Kidney epithelial cell (primary cell): ENCODE measurements at regions not wholly inside any gene's neighbourhood (a gene's known extent, or its start where the extent isn't known, plus 50 kb on each side); places are given as distances from the start of the nearest gene placed in this dataset.

Source experiments
- DNase-seq: peaks from one replicate; pipeline ENCODE4 v3.0.0-alpha.2; 2010; ENCODE audit warnings: low read depth
- H3K27me3 ChIP-seq: 2 replicates; pipeline ENCODE4 v1.6.0; 2011; ENCODE audit warnings: low read length; ENCODE audit not compliant: control insufficient read depth, insufficient read depth
- H3K36me3 ChIP-seq: 2 replicates; pipeline ENCODE4 v1.5.1; 2011; ENCODE audit warnings: low read length; ENCODE audit not compliant: control insufficient read depth, insufficient read depth
- H3K4me3 ChIP-seq: 2 replicates; pipeline ENCODE4 v1.5.1; 2011; ENCODE audit warnings: low read depth, mild to moderate bottlenecking, control low read depth, low read length
- CTCF ChIP-seq: IDR thresholded peaks from 2 replicates; pipeline ENCODE4 v1.5.1; 2011; ENCODE audit warnings: mild to moderate bottlenecking, moderate library complexity, low read length, control low read depth, inconsistent platforms; ENCODE audit not compliant: insufficient read depth, poor library complexity, severe bottlenecking

GRCh38 chr5:92527311-92528078 lies 1053.5 kb downstream of the NR2F1-AS1 start:
- Histone ChIP-seq H3K27me3 (no peaks in the 10 kb centered on the region), H3K36me3 (no peaks in the 10 kb centered on the region), H3K4me3 (no peak overlapping the region)
- DNase-seq, result no peak
- no peak for TF ChIP-seq CTCF

GRCh38 chr5:92525131-92525530 lies 1055.9 kb downstream of the NR2F1-AS1 start:
- H3K36me3 ChIP-seq, result no peaks in the 10 kb centered on the region
- no peak for DNase-seq
- H3K4me3 ChIP-seq, result no peak overlapping the region
- no peaks in the 10 kb centered on the region for H3K27me3 ChIP-seq
- TF ChIP-seq CTCF, result no peak

- Histone ChIP-seq H3K36me3 (no peaks in the 10 kb centered on the region), H3K27me3 (no peaks in the 10 kb centered on the region), H3K4me3 (no peak overlapping the region)
- TF ChIP-seq CTCF, result no peak
- DNase-seq, result no peak
Measured at GRCh38 chr5:92519811-92520632, 1061.0 kb downstream of the NR2F1-AS1 start.

GRCh38 chr5:92518318-92518904 lies 1062.6 kb downstream of the NR2F1-AS1 start:
- DNase-seq, result no peak
- TF ChIP-seq CTCF, result peak; percentile 65
- Histone ChIP-seq H3K27me3 (no peaks in the 10 kb centered on the region), H3K4me3 (no peak overlapping the region), H3K36me3 (no peaks in the 10 kb centered on the region)

GRCh38 chr5:92514896-92515295 lies 1066.1 kb downstream of the NR2F1-AS1 start:
- Histone ChIP-seq H3K4me3 (no peak overlapping the region), H3K27me3 (no peaks in the 10 kb centered on the region), H3K36me3 (no peaks in the 10 kb centered on the region)
- DNase-seq, result no peak
- TF ChIP-seq CTCF, result no peak
